Activated CD8-positive, alpha-beta memory T cell treated with anti-CD3 and anti-CD28 coated beads, Interleukin-2, amount 10 ng/mL, durations not matched to agents 7 days and 5 days (primary cell): ENCODE measurements at regions not wholly inside any gene's neighbourhood (a gene's known extent, or its start where the extent isn't known, plus 50 kb on each side); places are given as distances from the start of the nearest gene placed in this dataset.

Experiments used
- ATAC-seq: fragments of 150-1000 bp; cut with Tn5 transposase; one replicate; pipeline ENCODE4 v1.10.0; 2021; ENCODE audit warnings: moderate library complexity
- CTCF ChIA-PET: fragments of 350-600 bp; sonication (Branson Sonifier 250); formaldehyde crosslinking; loops from one replicate; lab custom pipeline; 2021; ENCODE audit warnings: antibody characterized with exemption; lab: Charles Lee
- DNase-seq: peaks from one replicate; pipeline ENCODE4 v3.0.0-alpha.2; 2020
- H3K27ac Mint-ChIP-seq: one replicate; pipeline ENCODE4 v1.8.0; 2021; ENCODE audit warnings: mild to moderate bottlenecking, mixed read lengths
- H3K27me3 Mint-ChIP-seq: one replicate; pipeline ENCODE4 v1.8.0; 2021; ENCODE audit warnings: mixed read lengths
- H3K36me3 Mint-ChIP-seq: one replicate; pipeline ENCODE4 v1.8.0; 2021; ENCODE audit warnings: mild to moderate bottlenecking, mixed read lengths
- H3K4me1 Mint-ChIP-seq: one replicate; pipeline ENCODE4 v1.8.0; 2021; ENCODE audit warnings: mixed read lengths
- H3K4me3 Mint-ChIP-seq: one replicate; pipeline ENCODE4 v1.8.0; 2021; ENCODE audit warnings: mild to moderate bottlenecking, moderate library complexity, mixed read lengths
- H3K9me3 Mint-ChIP-seq: one replicate; pipeline ENCODE4 v1.8.0; 2022; ENCODE audit warnings: low read depth, mixed read lengths

GRCh38 chr13:105259426-105259825 is 1276.0 kb downstream of the EFNB2 start:
- no peaks in the 10 kb centered on the region for H3K9me3 Mint-ChIP-seq
- DNase-seq (no peak), ATAC-seq (no peak)
- H3K4me3 Mint-ChIP-seq: no peak overlapping the region
- H3K4me1 Mint-ChIP-seq: no peaks in the 10 kb centered on the region
- no peak overlapping the region for H3K27ac Mint-ChIP-seq
- no peaks in the 10 kb centered on the region for H3K27me3 Mint-ChIP-seq
- CTCF ChIA-PET: no interaction called here
- H3K36me3 Mint-ChIP-seq: no peaks in the 10 kb centered on the region

GRCh38 chr13:105255472-105255871 is 1280.0 kb downstream of the EFNB2 start:
- CTCF ChIA-PET: no interaction called here
- ATAC-seq: no peak
- no peak overlapping the region for H3K27ac Mint-ChIP-seq

GRCh38 chr13:105251293-105251692 is 1284.2 kb downstream of the EFNB2 start:
- H3K4me3 Mint-ChIP-seq: no peak overlapping the region
- H3K27ac Mint-ChIP-seq: no peak overlapping the region
- no peaks in the 10 kb centered on the region for H3K9me3 Mint-ChIP-seq
- CTCF ChIA-PET: no interaction called here
- no peaks in the 10 kb centered on the region for H3K4me1 Mint-ChIP-seq
- H3K27me3 Mint-ChIP-seq: no peaks in the 10 kb centered on the region
- ATAC-seq (no peak), DNase-seq (no peak)
- no peaks in the 10 kb centered on the region for H3K36me3 Mint-ChIP-seq

More at GRCh38 chr13:105255472-105255871, 1280.0 kb downstream of the EFNB2 start:
- H3K4me1 Mint-ChIP-seq: no peaks in the 10 kb centered on the region
- H3K36me3 Mint-ChIP-seq: no peaks in the 10 kb centered on the region
- no peaks in the 10 kb centered on the region for H3K9me3 Mint-ChIP-seq
- DNase-seq: no peak
- H3K27me3 Mint-ChIP-seq: no peaks in the 10 kb centered on the region
- no peak overlapping the region for H3K4me3 Mint-ChIP-seq

- CTCF ChIA-PET: no interaction called here
- ATAC-seq: no peak
- no peaks in the 10 kb centered on the region for H3K36me3 Mint-ChIP-seq
- no peaks in the 10 kb centered on the region for H3K27me3 Mint-ChIP-seq
- H3K4me1 Mint-ChIP-seq: no peaks in the 10 kb centered on the region
- no peak overlapping the region for H3K27ac Mint-ChIP-seq
- H3K4me3 Mint-ChIP-seq: no peak overlapping the region
- DNase-seq: no peak
- H3K9me3 Mint-ChIP-seq: no peaks in the 10 kb centered on the region
Measured at GRCh38 chr13:105247830-105248229, 1287.6 kb downstream of the EFNB2 start.

GRCh38 chr13:105240371-105240770 is 1295.1 kb downstream of the EFNB2 start:
- Mint-ChIP-seq H3K27ac (no peak overlapping the region), H3K36me3 (no peaks in the 10 kb centered on the region), H3K4me1 (no peaks in the 10 kb centered on the region), H3K27me3 (no peaks in the 10 kb centered on the region), H3K4me3 (no peak overlapping the region), H3K9me3 (no peaks in the 10 kb centered on the region)
- ATAC-seq (no peak), DNase-seq (no peak)
- CTCF ChIA-PET: no interaction called here

GRCh38 chr13:105232439-105232838 is 1303.0 kb downstream of the EFNB2 start:
- DNase-seq (no peak), ATAC-seq (no peak)
- no peaks in the 10 kb centered on the region for H3K36me3 Mint-ChIP-seq
- no peaks in the 10 kb centered on the region for H3K4me1 Mint-ChIP-seq
- no peaks in the 10 kb centered on the region for H3K27me3 Mint-ChIP-seq
- H3K4me3 Mint-ChIP-seq: no peak overlapping the region
- CTCF ChIA-PET: interaction anchor here (1.0 kb wide), 1 partner anchor 30 kb away, joined by 3 read pairs; no protein-coding TSS in a partner anchor
- H3K27ac Mint-ChIP-seq: no peak overlapping the region
- no peaks in the 10 kb centered on the region for H3K9me3 Mint-ChIP-seq

GRCh38 chr13:105232006-105232405 is 1303.5 kb downstream of the EFNB2 start:
- no peak overlapping the region for H3K27ac Mint-ChIP-seq
- H3K9me3 Mint-ChIP-seq: peaks cover 2% of the 10 kb centered on the region
- no peaks in the 10 kb centered on the region for H3K4me1 Mint-ChIP-seq
- no peaks in the 10 kb centered on the region for H3K36me3 Mint-ChIP-seq
- ATAC-seq (no peak), DNase-seq (no peak)
- H3K27me3 Mint-ChIP-seq: no peaks in the 10 kb centered on the region
- H3K4me3 Mint-ChIP-seq: no peak overlapping the region
- CTCF ChIA-PET: interaction anchor here (1.0 kb wide), 1 partner anchor 30 kb away, joined by 3 read pairs; no protein-coding TSS in a partner anchor

- no peaks in the 10 kb centered on the region for H3K27me3 Mint-ChIP-seq
- DNase-seq: no peak
- H3K36me3 Mint-ChIP-seq: no peaks in the 10 kb centered on the region
- H3K4me3 Mint-ChIP-seq: no peak overlapping the region
- no peaks in the 10 kb centered on the region for H3K4me1 Mint-ChIP-seq
- CTCF ChIA-PET: no interaction called here
- H3K9me3 Mint-ChIP-seq: peaks cover 2% of the 10 kb centered on the region
- H3K27ac Mint-ChIP-seq: no peak overlapping the region
- ATAC-seq: no peak
Measured at GRCh38 chr13:105231579-105231978, 1303.9 kb downstream of the EFNB2 start.

GRCh38 chr13:105220881-105221280 is 1314.6 kb downstream of the EFNB2 start:
- H3K4me1 Mint-ChIP-seq: no peaks in the 10 kb centered on the region
- ATAC-seq: no peak
- H3K4me3 Mint-ChIP-seq: no peak overlapping the region
- CTCF ChIA-PET: no interaction called here
- no peaks in the 10 kb centered on the region for H3K27me3 Mint-ChIP-seq
- DNase-seq: no peak
- no peak overlapping the region for H3K27ac Mint-ChIP-seq
- no peaks in the 10 kb centered on the region for H3K9me3 Mint-ChIP-seq
- no peaks in the 10 kb centered on the region for H3K36me3 Mint-ChIP-seq

GRCh38 chr13:105220063-105220462 is 1315.4 kb downstream of the EFNB2 start:
- DNase-seq (no peak), ATAC-seq (no peak)
- Mint-ChIP-seq H3K27ac (no peak overlapping the region), H3K4me3 (no peak overlapping the region), H3K36me3 (no peaks in the 10 kb centered on the region), H3K9me3 (no peaks in the 10 kb centered on the region), H3K27me3 (no peaks in the 10 kb centered on the region), H3K4me1 (no peaks in the 10 kb centered on the region)
- CTCF ChIA-PET: no interaction called here

GRCh38 chr13:105219651-105220050 is 1315.8 kb downstream of the EFNB2 start:
- Mint-ChIP-seq H3K4me3 (no peak overlapping the region), H3K27ac (no peak overlapping the region), H3K27me3 (no peaks in the 10 kb centered on the region), H3K36me3 (no peaks in the 10 kb centered on the region), H3K4me1 (no peaks in the 10 kb centered on the region), H3K9me3 (no peaks in the 10 kb centered on the region)
- no peak for DNase-seq
- CTCF ChIA-PET: no interaction called here
- ATAC-seq: no peak

GRCh38 chr13:105213512-105213911 is 1322.0 kb downstream of the EFNB2 start:
- no peaks in the 10 kb centered on the region for H3K27me3 Mint-ChIP-seq
- no peaks in the 10 kb centered on the region for H3K9me3 Mint-ChIP-seq
- no peak overlapping the region for H3K4me3 Mint-ChIP-seq
- H3K36me3 Mint-ChIP-seq: no peaks in the 10 kb centered on the region
- no peak for ATAC-seq
- no peak overlapping the region for H3K27ac Mint-ChIP-seq
- no peaks in the 10 kb centered on the region for H3K4me1 Mint-ChIP-seq
- no peak for DNase-seq
- CTCF ChIA-PET: no interaction called here

- no peak for DNase-seq
- no peak overlapping the region for H3K4me3 Mint-ChIP-seq
Measured at GRCh38 chr13:105207572-105208293, 1327.7 kb downstream of the EFNB2 start.

GRCh38 chr13:105202354-105202753 is 1333.1 kb downstream of the EFNB2 start:
- H3K36me3 Mint-ChIP-seq: no peaks in the 10 kb centered on the region
- H3K4me1 Mint-ChIP-seq: no peaks in the 10 kb centered on the region
- H3K27me3 Mint-ChIP-seq: no peaks in the 10 kb centered on the region
- DNase-seq (no peak), ATAC-seq (no peak)
- H3K9me3 Mint-ChIP-seq: no peaks in the 10 kb centered on the region
- H3K4me3 Mint-ChIP-seq: no peak overlapping the region
- CTCF ChIA-PET: interaction anchor here (1.1 kb wide), 1 partner anchor 13 kb away, joined by 3 read pairs; no protein-coding TSS in a partner anchor
- H3K27ac Mint-ChIP-seq: no peak overlapping the region

More at GRCh38 chr13:105207572-105208293, 1327.7 kb downstream of the EFNB2 start:
- no peaks in the 10 kb centered on the region for H3K36me3 Mint-ChIP-seq
- ATAC-seq: no peak
- no peaks in the 10 kb centered on the region for H3K27me3 Mint-ChIP-seq
- no peaks in the 10 kb centered on the region for H3K9me3 Mint-ChIP-seq
- no peaks in the 10 kb centered on the region for H3K4me1 Mint-ChIP-seq
- CTCF ChIA-PET: no interaction called here
- H3K27ac Mint-ChIP-seq: no peak overlapping the region
